MV-4-11 (cell line): ENCODE measurements at regions not wholly inside any gene's neighbourhood (a gene's known extent, or its start where the extent isn't known, plus 50 kb on each side); places are given as distances from the start of the nearest gene placed in this dataset.

Source experiments
- DNase-seq: peaks from one replicate; lab custom pipeline; 2025; lab: John Stamatoyannopoulos, UW

GRCh38 chr18:38427234-38427633, 861.6 kb upstream of the CELF4 start:
- no peak for DNase-seq

GRCh38 chr18:38421872-38422615, 856.4 kb upstream of the CELF4 start:
- DNase-seq: no peak

GRCh38 chr18:38421021-38421420, 855.4 kb upstream of the CELF4 start:
- no peak for DNase-seq

- DNase-seq: no peak
Observed at GRCh38 chr18:38420611-38421010, 855.0 kb upstream of the CELF4 start.

- DNase-seq: no peak
Observed at GRCh38 chr18:38415811-38416210, 850.2 kb upstream of the CELF4 start.

GRCh38 chr18:38413193-38413592, 847.6 kb upstream of the CELF4 start:
- DNase-seq: peak; percentile 2

GRCh38 chr18:38406607-38407006, 841.0 kb upstream of the CELF4 start:
- no peak for DNase-seq

- DNase-seq: no peak
Observed at GRCh38 chr18:38402509-38402908, 836.9 kb upstream of the CELF4 start.

GRCh38 chr18:38397094-38397493, 831.5 kb upstream of the CELF4 start:
- no peak for DNase-seq

- no peak for DNase-seq
Observed at GRCh38 chr18:38386146-38386545, 820.5 kb upstream of the CELF4 start.

GRCh38 chr18:38369772-38370690, 804.4 kb upstream of the CELF4 start:
- DNase-seq: no peak

GRCh38 chr18:38368886-38369285, 803.3 kb upstream of the CELF4 start:
- no peak for DNase-seq

- no peak for DNase-seq
Observed at GRCh38 chr18:38368246-38368645, 802.6 kb upstream of the CELF4 start.

- DNase-seq: no peak
Observed at GRCh38 chr18:38367473-38367872, 801.9 kb upstream of the CELF4 start.

GRCh38 chr18:38362286-38362792, 796.7 kb upstream of the CELF4 start:
- DNase-seq: no peak

GRCh38 chr18:38358805-38359657, 793.4 kb upstream of the CELF4 start:
- no peak for DNase-seq

GRCh38 chr18:38353149-38353548, 787.6 kb upstream of the CELF4 start:
- no peak for DNase-seq

GRCh38 chr18:38350141-38350540, 784.5 kb upstream of the CELF4 start:
- no peak for DNase-seq

GRCh38 chr18:38330573-38330972, 765.0 kb upstream of the CELF4 start:
- no peak for DNase-seq

GRCh38 chr18:38329145-38329544, 763.5 kb upstream of the CELF4 start:
- no peak for DNase-seq

GRCh38 chr18:38322206-38322605, 756.6 kb upstream of the CELF4 start:
- no peak for DNase-seq

GRCh38 chr18:38321262-38321661, 755.7 kb upstream of the CELF4 start:
- no peak for DNase-seq
